Stomach (tissue), 8 donors: ENCODE measurements at regions not wholly inside any gene's neighbourhood (a gene's known extent, or its start where the extent isn't known, plus 50 kb on each side); places are given as distances from the start of the nearest gene placed in this dataset.

Experiments used
- DNase-seq, 2 donors: peaks; one replicate each; pipeline versions ENCODE4 v3.0.0 to v3.0.0-alpha.2; 2013 to 2019
- H3K27ac ChIP-seq, 5 donors: fragments of 200-600 bp in 4 of 5; sonication (generic) in 4 of 5; one replicate each; pipeline ENCODE4 v1.5.1; 2013 to 2019; ENCODE audit warnings: mild to moderate bottlenecking in 1 of 5, moderate library complexity in 1 of 5
- H3K27me3 ChIP-seq, 3 donors: fragments of 200-600 bp; sonication (generic); one replicate each; pipeline ENCODE4 v1.5.1; 2017 to 2019; ENCODE audit warnings: mixed run types in 1 of 3
- H3K36me3 ChIP-seq, 4 donors: fragments of 200-600 bp; sonication (generic); 1 replicate in 3 of 4; 2 replicates in 1 of 4; pipeline ENCODE4 v1.5.1; 2016 to 2019
- H3K4me1 ChIP-seq, 4 donors: fragments of 200-600 bp; sonication (generic); one replicate each; pipeline ENCODE4 v1.5.1; 2016 to 2019
- H3K4me3 ChIP-seq, 4 donors: fragments of 200-600 bp; sonication (generic) in 3 of 4; one replicate each; pipeline ENCODE4 v1.5.1; 2016 to 2019; ENCODE audit warnings: mild to moderate bottlenecking in 1 of 4
- H3K9me3 ChIP-seq, 4 donors: fragments of 200-600 bp; sonication (generic); one replicate each; pipeline ENCODE4 v1.5.1; 2016 to 2019
- CTCF ChIP-seq, 7 experiments: fragments of 450-650 bp in 4 of 7; fragments of 200-600 bp in 3 of 7; sonication (generic) in 3 of 7; IDR thresholded peaks; one replicate each; pipeline ENCODE4 v1.5.1; 2016 to 2019; ENCODE audit warnings: antibody characterized with exemption in 7 of 7, control low read depth in 2 of 7, mild to moderate bottlenecking in 1 of 7
- EP300 ChIP-seq: sonication (generic); formaldehyde crosslinking; IDR thresholded peaks from one replicate; pipeline ENCODE4 v1.6.1; 2017; ENCODE audit warnings: antibody characterized with exemption
- POLR2A ChIP-seq, 4 donors: fragments of 450-650 bp; IDR thresholded peaks; one replicate each; pipeline ENCODE4 v1.6.1; 2016; ENCODE audit warnings: antibody characterized with exemption in 4 of 4, control low read depth in 2 of 4, mild to moderate bottlenecking in 1 of 4, moderate library complexity in 1 of 4
- POLR2AphosphoS5 ChIP-seq, 3 donors: sonication (generic); formaldehyde crosslinking; IDR thresholded peaks; one replicate each; pipeline ENCODE4 v1.6.1; 2016; ENCODE audit warnings: antibody characterized with exemption in 3 of 3
- WGBS, 5 donors: extraction: QIAGEN DNeasy Blood & Tissue Kit in 3 of 5; methylation state at CpG; one replicate each; pipeline versions ENCODE4 v1.1.5 to v1.1.7; 2013 to 2018; 5-methylcytosine and 5-hydroxymethylcytosine counted together
- intact Hi-C: fragments of 100-400 bp; cut with DNase I; formaldehyde crosslinking; loops from one replicate; pipeline ENCODE4 v1.15.1; 2023; ENCODE audit warnings: low total_unique reads
- donor health status: healthy with polysubstance abuse.
- donor health status: Bipolar disorder and iron deficiency.
- donor health status: healthy.

- peak overlapping the region in 1 of 5 donors; percentile 18 for H3K27ac ChIP-seq
- H3K9me3 ChIP-seq, result no peaks in the 10 kb centered on the region
- H3K36me3 ChIP-seq, result no peaks in the 10 kb centered on the region
- WGBS, 5 donors, result 78 to 89% (median 83%) methylated on average over 4 of the region's 4 CpGs
- no peak overlapping the region for H3K4me3 ChIP-seq
- TF ChIP-seq CTCF (IDR thresholded peaks at IDR 0.05) (no peak), POLR2A (IDR thresholded peaks at IDR 0.05) (no peak), EP300 (no peak), POLR2AphosphoS5 (IDR thresholded peaks at IDR 0.05) (no peak)
- intact Hi-C loops, result no loop called here
- no peaks in the 10 kb centered on the region for H3K27me3 ChIP-seq
- no peak for DNase-seq
- no peaks in the 10 kb centered on the region for H3K4me1 ChIP-seq
Observed at GRCh38 chr17:68184816-68185436, 62.9 kb upstream of the AMZ2 start.

- 87 to 93% (median 91%) methylated on average over 2 of the region's 2 CpGs for WGBS, 5 donors
- Histone ChIP-seq H3K27me3 (no peaks in the 10 kb centered on the region), H3K4me3 (no peak overlapping the region), H3K4me1 (no peaks in the 10 kb centered on the region), H3K9me3 (peaks cover 0 to 3% (median 0%) of the 10 kb centered on the region in 4 donors), H3K27ac (no peak overlapping the region), H3K36me3 (no peaks in the 10 kb centered on the region)
- no peak for DNase-seq
- intact Hi-C loops, result no loop called here
- TF ChIP-seq POLR2A (IDR thresholded peaks at IDR 0.05), result no peak
- no peak for TF ChIP-seq POLR2AphosphoS5 (IDR thresholded peaks at IDR 0.05)
- TF ChIP-seq EP300, result no peak
- no peak for TF ChIP-seq CTCF (IDR thresholded peaks at IDR 0.05)
Observed at GRCh38 chr17:68185820-68186219, 62.0 kb upstream of the AMZ2 start.

GRCh38 chr17:68190495-68190894, 57.3 kb upstream of the AMZ2 start:
- H3K9me3 ChIP-seq, result peaks cover 0 to 3% (median 0%) of the 10 kb centered on the region in 4 donors
- no peak overlapping the region for H3K27ac ChIP-seq
- TF ChIP-seq EP300 (no peak), POLR2A (IDR thresholded peaks at IDR 0.05) (no peak), POLR2AphosphoS5 (IDR thresholded peaks at IDR 0.05) (no peak), CTCF (IDR thresholded peaks at IDR 0.05) (no peak)
- no peaks in the 10 kb centered on the region for H3K36me3 ChIP-seq
- no peaks in the 10 kb centered on the region for H3K4me1 ChIP-seq
- intact Hi-C loops, result no loop called here
- H3K4me3 ChIP-seq, result no peak overlapping the region
- peaks cover 0 to 7% (median 4%) of the 10 kb centered on the region in 3 donors for H3K27me3 ChIP-seq
- 85 to 93% (median 87%) methylated on average over 4 of the region's 4 CpGs for WGBS, 5 donors
- DNase-seq, result no peak

GRCh38 chr17:68195667-68196393, 52.0 kb upstream of the AMZ2 start:
- intact Hi-C loops, result no loop called here
- no peak overlapping the region for H3K27ac ChIP-seq
- 11 to 16% (median 12%) methylated on average over 11 to 27 of the region's 27 CpGs for WGBS, 5 donors
- H3K4me3 ChIP-seq, result peak overlapping the region; percentile 36 to 46 (median 40)
- DNase-seq, result peak in 1 of 2 donors; percentile 65
- H3K36me3 ChIP-seq, result no peaks in the 10 kb centered on the region
- TF ChIP-seq POLR2AphosphoS5 (IDR thresholded peaks at IDR 0.05) (no peak), POLR2A (IDR thresholded peaks at IDR 0.05) (no peak), CTCF (IDR thresholded peaks at IDR 0.05) (no peak), EP300 (no peak)
- peaks cover 17 to 60% (median 58%) of the 10 kb centered on the region in 3 donors for H3K27me3 ChIP-seq
- H3K4me1 ChIP-seq, result peaks cover 48 to 53% (median 52%) of the 10 kb centered on the region in 4 donors
- no peaks in the 10 kb centered on the region for H3K9me3 ChIP-seq
